Stromal cell of bone marrow (primary cell): ENCODE measurements at regions not wholly inside any gene's neighbourhood (a gene's known extent, or its start where the extent isn't known, plus 50 kb on each side); places are given as distances from the start of the nearest gene placed in this dataset.
"Not testable (repeated sequence)": the region's sequence is repeated elsewhere in the genome, so short reads cannot be mapped to it uniquely, and the experiment has no call there.

Source experiments
- DNase-seq: peaks from one replicate; pipeline ENCODE4 v3.0.0-alpha.2; 2012; ENCODE audit warnings: low read depth

- DNase-seq, result no peak
Measured at GRCh38 chr6:78670156-78670555, 197.2 kb upstream of the IRAK1BP1 start.

GRCh38 chr6:78670802-78671201, 196.5 kb upstream of the IRAK1BP1 start:
- DNase-seq, result no peak

GRCh38 chr6:78676069-78677007, 191.0 kb upstream of the IRAK1BP1 start:
- DNase-seq, result not testable (repeated sequence)

DNA sequence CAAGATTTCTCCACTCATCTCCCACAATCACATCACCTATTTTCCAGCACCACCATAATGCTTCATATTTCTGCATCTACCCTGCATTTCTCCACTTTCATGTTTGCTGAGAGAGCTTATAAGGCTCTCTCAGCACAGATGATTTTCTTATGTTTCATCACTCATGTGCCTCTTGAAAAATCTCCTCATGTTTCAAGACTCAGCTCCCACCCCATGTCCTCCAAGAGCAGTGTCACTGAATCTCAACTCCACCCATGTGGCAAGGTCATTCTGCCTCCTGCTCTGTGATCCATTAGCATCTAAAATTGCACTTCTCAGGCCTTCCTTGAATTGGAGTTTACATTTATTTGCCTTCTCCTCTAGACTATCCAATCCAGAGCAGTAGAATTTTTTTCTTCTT, 178.7 kb upstream of the IRAK1BP1 start:
- no peak for DNase-seq

- no peak for DNase-seq
Measured at GRCh38 chr6:78693835-78694234, 173.5 kb upstream of the IRAK1BP1 start.

DNA sequence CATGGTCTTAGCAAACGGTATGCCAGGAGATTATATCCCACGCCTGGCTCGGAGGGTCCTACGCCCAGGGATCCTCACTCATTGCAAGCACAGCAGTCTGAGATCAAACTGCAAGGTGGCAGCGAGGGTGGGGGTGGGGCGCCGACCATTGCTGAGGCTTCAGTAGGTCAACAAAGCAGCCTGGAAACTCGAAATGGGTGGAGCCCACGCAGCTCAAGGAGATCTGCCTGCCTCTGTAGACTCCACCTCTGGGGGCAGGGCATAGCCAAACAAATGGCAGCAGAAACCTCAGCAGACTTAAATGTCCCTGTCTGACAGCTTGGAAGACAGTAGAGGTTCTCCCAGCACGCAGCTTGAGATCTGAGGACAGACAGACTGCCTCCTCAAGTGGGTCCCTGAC, 172.7 kb upstream of the IRAK1BP1 start:
- not testable (repeated sequence) for DNase-seq

DNA sequence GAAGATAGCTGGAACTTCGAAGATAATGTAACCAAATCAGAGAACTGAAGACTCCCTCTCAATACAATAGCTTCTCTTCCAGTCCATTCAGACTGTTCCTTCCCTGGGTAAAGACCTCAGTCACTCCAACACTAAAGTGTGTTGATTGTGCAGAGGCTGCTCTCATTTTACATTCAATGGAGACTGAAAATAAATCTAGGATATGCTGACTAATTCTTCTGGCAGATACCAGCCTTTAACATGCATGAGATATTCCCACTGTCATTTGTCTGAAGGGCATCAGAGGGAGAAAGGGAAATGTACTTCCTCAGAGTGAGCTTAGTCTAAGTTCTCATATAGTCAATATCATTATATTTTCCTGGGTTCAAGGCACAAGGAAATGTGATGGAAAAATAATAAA, 166.4 kb upstream of the IRAK1BP1 start:
- DNase-seq, result peak; percentile 2

DNA sequence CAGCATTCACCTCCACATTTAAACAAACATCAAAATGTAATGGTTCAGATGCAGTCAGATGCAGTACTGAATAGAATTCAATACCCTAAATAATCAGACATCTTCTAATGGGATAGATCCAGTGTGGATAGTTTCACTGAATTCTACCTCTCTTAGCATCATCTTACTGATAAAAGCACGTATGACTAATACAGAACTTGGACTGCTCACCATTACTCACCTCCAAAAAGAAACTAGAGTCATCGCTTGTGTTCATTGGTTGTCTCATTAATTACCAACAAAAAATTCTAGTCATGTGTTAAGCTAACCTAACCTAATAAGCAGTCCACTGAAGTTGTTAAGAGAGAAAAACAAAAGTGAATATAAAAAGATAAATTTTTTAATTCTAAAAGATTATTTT, 165.9 kb upstream of the IRAK1BP1 start:
- DNase-seq, result peak; percentile 6

DNA sequence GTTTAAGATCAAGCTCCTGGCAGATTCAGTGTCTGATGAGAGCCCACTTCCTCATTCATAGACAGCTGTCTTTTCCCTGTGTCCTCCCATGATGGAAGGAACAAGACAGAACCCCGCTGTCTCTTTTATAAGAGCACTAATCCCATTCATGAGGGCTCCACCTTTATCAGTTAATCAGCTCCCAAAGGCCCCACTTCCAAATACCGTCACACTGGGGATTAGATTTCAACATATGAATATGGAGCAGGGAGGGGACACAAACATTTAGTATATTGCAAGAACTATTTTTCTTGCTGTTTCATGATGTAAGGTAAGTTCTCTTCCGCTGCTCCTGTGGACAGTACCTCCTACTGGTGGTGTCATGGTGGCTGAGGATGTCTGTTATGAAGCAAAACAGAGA, 158.3 kb upstream of the IRAK1BP1 start:
- no peak for DNase-seq

GRCh38 chr6:78713564-78713963, 153.8 kb upstream of the IRAK1BP1 start:
- DNase-seq, result no peak

DNA sequence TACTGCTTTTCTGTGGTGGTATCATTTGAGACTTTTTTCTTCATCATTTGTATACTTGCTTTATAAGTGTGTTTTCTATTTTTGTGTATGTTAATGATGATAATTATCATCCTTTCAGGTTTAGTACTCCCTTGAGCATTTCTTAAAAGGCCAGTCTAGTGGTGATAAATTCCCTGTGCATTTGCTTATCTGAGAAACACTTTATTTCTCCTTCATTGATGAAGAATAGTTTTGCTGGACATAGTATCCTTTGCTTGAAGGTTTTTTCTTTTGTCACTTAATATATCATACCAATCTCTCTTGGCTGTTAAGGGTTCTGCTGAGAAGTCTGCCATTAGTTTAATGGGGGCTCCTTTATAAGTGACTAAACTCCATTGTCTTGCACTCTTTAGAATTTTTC, 123.2 kb upstream of the IRAK1BP1 start:
- DNase-seq, result no peak

DNA sequence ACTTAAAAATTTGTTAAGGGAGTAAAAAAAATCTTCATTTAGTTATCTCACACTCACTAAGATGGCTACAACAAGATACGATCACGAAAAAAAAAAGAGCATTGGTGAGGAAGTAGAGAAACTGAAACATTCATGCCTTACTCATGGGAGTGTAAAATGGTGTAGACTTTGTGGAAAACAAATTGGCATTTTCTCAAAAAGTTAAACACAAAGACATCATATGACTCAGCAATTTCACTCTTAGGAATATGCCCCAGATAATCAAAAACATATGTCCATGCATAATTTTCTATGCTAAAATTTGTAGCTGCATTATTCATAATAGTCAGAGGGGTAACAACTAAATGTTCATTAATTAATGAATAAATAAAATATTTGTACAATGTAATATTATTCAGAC, 120.9 kb upstream of the IRAK1BP1 start:
- peak; percentile 43 for DNase-seq

GRCh38 chr6:78749326-78749725, 118.0 kb upstream of the IRAK1BP1 start:
- peak; percentile 40 for DNase-seq

DNA sequence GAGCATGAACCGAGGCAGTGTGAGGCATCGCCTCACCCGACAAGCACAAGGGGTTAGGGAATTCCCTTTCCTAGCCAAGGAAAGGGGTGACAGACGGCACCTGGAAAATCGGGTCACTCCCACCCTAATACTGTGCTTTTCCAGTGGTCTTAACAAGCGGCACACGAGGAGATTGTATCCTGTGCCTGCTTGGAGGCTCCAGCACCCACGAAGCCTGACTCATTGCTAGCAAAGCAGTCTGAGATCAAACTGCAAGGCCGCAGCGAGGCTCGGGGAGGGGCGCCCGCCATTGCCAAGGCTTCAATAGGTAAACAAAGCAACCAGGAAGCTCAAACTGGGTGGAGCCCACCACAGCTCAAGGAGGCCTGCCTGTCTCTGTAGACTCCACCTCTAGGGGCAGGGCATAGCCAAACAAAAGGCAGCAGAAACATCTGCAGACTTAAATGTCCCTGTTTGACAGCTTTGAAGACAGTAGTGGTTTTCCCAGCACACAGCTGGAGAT, 109.0 kb upstream of the IRAK1BP1 start:
- DNase-seq, result not testable (repeated sequence)

GRCh38 chr6:78768271-78768670, 99.1 kb upstream of the IRAK1BP1 start:
- DNase-seq, result no peak

DNA sequence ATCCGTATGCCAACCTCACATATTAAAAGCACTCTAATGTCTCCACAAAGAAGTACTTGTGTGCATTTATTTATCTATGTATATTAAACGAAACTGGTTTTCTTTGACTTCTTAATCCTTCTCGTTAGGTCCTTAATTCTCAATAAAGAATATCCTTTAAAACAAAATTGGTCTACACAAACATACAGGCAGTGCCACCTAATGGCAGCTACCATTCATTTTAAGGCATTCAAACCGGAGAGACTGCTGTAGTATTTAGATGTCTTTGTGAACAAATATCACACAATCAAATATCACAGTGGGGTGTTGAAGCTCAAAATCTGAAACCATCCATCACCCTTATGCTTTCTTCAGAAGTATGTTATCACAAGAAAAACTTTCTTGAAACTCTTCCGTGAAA, 96.6 kb upstream of the IRAK1BP1 start:
- DNase-seq, result no peak

DNA sequence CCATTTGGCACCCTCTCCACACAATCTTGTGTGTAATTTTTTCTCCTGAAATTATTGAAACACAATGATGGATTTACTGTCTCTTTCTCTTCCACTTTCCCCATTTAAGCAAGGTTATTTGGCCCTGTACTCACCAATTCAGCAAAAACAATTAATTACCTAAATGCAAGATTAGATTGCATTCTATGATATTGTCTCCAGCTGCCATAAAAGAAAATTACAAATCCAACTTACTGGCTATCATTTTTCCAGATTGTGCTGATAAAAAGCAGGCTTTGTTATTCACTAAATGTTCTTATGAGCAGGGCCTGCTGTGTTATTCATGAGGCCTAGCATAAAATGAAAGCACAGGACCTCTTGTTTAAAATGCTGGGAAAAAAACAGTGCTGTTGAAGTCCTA, 95.8 kb upstream of the IRAK1BP1 start:
- DNase-seq, result no peak

DNA sequence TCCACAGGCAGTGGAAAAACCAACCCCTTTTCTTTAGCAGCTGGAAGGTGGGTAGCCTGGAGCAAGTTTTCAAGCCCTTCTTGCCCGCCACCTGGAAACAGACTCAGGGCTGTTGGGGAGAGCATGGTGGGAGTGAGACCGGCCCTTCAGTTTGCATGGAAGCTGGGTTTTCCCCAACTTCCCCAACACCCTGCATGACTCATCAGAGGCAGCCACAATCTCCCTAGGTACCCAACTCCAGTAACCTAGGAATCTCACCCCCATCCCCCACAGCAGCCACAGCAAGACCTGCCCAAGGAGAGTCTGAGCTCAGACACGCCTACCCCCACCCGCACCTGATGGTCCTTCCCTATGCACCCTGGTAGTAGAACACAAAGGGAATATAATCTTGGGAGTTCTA, 86.3 kb upstream of the IRAK1BP1 start:
- no peak for DNase-seq

DNA sequence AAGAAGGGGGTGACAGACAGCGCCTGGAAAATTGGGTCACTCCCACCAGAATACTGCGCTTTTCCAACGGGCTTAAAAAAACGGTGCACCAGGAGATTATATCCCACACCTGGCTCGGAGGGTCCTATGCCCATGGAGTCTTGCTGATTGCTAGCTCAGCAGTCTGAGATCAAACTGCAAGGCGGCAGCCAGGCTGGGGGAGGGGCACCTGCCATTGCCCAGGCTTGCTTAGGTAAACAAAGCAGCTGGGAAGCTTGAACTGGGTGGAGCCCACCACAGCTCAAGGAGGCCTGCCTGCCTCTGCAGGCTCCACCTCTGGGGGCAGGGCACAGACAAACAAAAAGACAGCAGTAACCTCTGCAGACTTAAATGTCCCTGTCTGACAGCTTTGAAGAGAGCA, 84.0 kb upstream of the IRAK1BP1 start:
- not testable (repeated sequence) for DNase-seq

GRCh38 chr6:78797270-78797669, 70.1 kb upstream of the IRAK1BP1 start:
- DNase-seq, result no peak

GRCh38 chr6:78799682-78800081, 67.7 kb upstream of the IRAK1BP1 start:
- no peak for DNase-seq

GRCh38 chr6:78806792-78807191, 60.6 kb upstream of the IRAK1BP1 start:
- not testable (repeated sequence) for DNase-seq

DNA sequence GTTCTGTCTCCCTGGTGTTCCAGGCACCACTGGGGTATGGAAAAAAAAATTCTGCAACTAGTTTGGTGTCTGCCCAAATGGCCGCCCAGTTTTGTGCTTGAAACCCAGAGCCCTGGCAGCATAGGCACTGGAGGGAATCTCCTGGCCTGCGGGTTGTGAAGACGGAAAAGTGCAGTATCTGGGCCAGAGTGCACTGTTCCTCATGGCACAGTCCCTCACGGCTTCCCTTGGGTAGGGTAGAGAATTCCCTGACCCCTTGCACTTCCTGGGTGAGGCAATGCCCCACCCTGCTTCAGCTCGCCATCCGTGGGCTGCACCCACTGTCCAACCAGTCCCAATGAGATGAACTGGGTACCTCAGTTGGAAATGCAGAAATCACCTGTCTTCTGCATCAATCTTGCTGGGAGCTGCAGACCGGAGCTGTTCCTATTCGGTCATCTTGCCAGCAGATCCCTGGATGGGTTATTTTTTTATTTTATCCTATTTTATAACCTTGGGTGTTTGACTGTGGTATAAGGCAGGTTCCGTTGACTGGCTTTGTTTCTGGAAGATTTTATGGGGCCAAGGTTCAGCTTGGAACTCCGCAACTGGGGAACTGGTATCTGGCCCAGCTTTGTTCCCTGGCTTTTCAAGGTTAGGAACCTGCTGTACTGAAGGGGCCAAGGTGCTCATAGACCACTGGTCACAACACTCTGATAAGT, 59.5 kb upstream of the IRAK1BP1 start:
- not testable (repeated sequence) for DNase-seq
